ENCODE measurements at regions not wholly inside any gene's neighbourhood (a gene's known extent, or its start where the extent isn't known, plus 50 kb on each side); places are given as distances from the start of the nearest gene placed in this dataset.
"Not testable (repeated sequence)": the region's sequence is repeated elsewhere in the genome, so short reads cannot be mapped to it uniquely, and the experiment has no call there.

DNA sequence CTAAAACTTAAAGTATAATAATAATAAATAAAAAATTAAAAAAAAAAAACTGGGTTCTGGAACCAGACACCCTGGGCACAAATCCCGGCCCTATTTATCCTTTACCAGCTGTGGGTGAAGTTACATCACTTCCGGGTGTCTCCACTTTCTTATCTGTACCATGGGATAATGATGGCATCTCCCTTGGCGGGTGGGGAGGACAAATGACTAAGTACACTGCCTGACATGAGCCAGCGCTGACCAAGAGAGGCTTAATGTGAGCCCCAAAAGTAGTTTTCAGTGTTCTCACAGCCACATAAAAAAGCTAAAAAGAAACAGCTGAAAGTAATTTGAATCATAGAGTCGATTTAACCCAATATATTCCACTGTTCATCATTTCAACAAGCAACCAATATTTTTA is 424.9 kb downstream of the SOX9 start:
- no peak for DNase-seq (ENCODE audit: low read depth in 2 of 2)

DNA sequence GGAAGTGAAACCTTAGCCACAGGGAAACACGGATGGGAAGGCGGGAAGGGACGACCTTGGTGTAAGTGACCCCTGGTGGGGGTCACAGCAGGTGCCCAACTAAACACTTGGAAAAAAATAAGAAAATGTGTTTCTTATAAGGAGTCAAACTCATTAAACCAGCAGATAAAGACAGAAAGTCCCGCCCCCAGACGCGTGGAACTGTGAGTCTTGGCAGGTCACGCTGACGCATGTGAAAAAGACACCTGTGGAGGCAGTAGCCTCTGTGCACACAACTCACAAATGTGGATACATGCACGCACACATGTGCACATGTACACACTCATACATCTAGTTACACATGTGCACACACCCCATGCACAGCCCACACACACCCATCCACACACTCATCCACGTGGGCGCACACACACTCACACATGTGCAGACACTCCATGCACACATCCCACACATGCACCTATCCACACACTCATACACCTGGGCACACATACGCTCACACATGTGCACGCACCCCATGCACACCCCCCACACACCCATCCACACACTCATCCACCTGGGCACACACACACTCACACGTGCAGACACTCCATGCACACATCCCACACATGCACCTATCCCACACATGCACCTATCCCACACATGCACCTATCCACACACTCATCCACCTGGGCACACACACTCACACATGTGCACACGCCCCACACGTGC is 432.4 kb downstream of the SOX9 start:
- no peak for DNase-seq (ENCODE audit: low read depth in 2 of 2)

- no peak for DNase-seq (ENCODE audit: low read depth in 2 of 2)
Measured at GRCh38 chr17:72554508-72554907, 433.7 kb downstream of the SOX9 start.

DNA sequence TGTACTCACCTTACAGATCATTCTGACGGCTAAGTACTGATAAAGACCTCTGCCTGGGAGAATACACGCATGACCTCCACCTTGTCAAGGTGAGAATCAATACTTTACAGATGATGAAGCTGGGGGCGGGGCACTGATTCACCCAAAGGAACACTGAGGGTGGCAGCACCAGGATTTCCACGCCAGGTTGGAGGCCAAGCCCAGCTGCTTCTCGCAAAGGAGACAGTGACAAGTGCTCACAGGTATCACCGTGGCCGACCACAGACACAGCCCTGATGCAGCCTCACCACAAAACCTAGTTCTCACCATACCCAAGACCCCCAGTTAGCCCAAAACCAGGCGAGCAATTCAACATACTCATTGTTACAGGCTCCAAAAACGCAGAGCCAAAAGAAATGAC is 434.2 kb downstream of the SOX9 start:
- no peak for DNase-seq (ENCODE audit: low read depth in 2 of 2)

- peak in 1 of 2 donors; percentile 29 for DNase-seq (ENCODE audit: low read depth in 2 of 2)
Measured at GRCh38 chr17:72556944-72557826, 436.4 kb downstream of the SOX9 start.

DNA sequence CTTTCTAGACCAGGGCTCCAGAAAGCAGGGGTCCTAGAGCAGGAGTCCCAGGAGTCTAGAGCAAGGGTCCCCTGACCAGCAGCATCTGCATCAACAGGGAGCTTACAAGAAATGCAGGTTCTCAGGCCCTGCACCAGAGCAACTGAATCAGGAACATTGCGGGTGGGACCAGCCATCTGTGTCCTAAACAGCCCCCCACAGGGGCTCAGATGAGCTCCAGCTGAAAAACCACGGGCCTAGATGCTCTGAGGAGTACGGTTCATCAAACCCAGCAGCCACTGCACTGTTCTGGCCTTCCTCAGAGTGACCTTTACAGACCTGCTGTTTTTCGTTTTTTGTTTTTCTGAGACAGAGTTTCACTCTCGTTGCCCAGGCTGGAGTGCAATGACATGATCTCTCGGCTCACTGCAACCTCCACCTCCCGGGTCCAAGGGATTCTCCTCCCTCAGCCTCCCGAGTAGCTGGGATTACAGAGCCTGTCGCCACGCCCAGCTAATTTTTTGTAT is 438.2 kb downstream of the SOX9 start:
- no peak for DNase-seq (ENCODE audit: low read depth in 2 of 2)

DNA sequence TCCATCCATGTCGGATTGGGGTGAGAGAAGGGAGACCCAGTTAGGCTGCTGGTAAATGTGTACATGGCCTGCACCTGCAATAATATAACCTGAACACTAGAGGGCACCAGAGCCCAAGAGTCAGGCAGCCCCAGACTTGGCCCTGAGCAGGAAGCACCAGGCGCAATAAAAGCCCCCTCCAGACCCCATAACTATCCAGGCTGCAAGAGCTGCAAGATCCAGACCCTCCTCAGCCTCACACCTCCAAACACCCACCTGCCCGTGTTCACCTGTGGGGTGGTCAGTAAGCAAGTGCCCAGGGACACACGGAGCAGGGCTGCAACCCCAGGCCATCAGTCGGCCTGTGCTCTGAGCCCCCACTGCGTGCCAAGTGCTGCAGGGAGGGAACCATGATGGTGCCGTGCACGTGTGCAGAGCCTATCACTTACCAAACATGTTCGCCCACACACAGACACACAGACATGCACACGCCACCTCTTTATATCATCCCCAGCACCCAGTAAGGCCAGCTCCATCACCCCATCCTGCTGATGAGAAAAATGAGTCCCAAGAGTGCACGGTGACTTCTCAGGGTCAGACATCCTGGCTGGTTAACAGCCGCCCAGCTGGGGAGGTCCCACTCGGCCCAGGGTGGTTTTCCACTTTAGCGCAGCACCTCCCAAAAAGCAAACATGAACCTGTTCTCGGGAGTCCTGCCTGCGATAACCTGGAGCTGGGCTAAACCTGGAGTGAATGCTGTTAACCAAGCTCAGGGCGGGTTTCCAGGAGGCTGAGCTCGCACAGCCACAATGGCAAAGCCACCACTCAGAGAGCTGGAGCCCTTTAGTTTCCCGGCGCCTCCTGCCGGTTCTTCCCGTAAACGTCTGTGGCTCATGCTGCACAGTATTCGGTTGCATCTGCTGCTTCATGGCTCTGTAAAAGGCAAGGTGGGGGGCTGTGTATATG is 439.8 kb downstream of the SOX9 start:
- peak in 1 of 2 donors; percentile 13 for DNase-seq (ENCODE audit: low read depth in 2 of 2)

- no peak for DNase-seq (ENCODE audit: low read depth in 2 of 2)
Measured at GRCh38 chr17:72561266-72561665, 440.4 kb downstream of the SOX9 start.

DNA sequence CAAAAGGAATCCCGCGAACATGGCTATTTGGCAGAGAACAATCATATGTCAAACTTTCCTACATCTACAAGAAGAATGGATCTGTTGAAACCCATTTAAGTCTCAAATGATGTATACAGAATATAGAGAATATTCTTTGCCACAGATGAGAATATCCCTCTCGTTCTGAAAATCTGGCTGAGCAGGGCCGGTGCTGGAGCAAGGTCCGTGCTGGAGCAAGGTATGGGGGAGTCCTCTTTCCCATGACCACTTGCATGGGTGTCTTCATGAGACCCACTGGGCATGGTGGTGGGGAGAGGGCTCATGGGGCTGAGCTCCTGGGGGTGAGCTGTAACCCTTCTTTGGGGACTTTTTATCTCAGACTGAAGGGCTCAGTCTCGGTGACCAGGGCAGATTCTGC is 440.9 kb downstream of the SOX9 start:
- DNase-seq (ENCODE audit: low read depth in 2 of 2): no peak

DNA sequence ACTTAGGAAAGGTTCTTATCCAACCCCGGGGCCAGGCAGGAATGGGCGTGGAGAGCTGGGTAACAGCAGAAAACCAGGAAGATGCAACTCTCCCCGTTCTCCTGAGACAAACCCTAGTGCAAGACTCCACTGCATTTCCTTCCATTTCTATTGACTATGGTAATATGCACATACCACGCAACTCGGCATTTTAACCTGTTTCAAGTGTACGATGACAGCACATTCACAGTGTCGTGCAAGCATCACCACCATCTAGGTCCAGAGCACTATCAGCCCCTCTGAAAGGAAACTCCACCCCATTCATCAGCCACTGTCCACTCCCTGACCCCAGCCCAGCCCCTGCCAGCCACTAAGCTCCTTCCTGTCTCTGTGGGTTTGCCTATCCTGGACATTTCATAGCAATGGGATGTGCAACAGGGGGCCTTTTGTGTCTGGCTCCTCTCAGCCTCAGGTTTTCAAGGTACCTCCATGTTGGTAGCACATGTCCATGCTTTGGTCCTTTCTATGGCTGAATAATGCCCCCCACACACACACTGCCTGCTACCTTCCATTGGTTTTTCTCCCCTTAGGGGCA is 441.9 kb downstream of the SOX9 start:
- no peak for DNase-seq (ENCODE audit: low read depth in 2 of 2)

DNA sequence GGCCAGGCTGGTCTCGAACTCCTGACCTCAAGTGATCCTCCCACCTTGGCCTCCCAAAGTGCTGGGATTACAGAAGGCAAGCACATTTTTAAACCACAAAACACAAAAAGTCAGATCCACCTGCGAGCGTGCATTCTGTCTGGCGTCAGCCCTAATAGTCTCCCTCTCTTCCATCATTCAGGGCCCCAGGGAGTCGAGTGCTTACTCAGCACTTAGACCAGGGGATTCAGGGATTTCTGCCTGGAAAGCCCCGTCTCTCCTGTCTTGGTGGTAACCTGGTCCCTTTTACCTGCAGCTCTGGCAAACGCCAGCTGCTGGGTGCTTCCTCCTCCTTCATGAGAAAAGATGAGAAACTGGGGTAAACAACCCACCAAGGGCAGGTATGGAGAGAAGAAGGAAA is 443.1 kb downstream of the SOX9 start:
- no peak for DNase-seq (ENCODE audit: low read depth in 2 of 2)

- no peak for DNase-seq (ENCODE audit: low read depth in 2 of 2)
Measured at GRCh38 chr17:72565006-72565405, 444.2 kb downstream of the SOX9 start.

DNA sequence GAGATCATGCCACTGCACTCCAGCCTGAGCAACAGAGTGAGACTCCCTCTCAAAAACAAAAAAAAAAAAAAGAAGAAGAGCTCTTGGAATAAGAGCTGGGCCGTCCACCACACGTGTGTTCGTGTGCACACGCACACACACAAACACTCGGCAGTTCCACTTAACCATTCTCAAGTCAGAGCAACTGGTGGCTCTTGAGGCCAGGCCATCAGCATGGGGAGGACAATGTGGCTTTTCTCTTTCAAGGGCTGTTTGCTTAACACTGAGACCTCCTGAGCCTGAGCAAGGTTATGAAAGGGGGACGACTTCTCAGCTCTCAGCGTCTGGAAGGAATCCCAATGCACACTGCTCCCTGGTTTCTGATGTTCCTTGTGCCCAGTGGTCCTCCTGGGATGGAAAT is 444.9 kb downstream of the SOX9 start:
- DNase-seq (ENCODE audit: low read depth in 2 of 2): no peak

GRCh38 chr17:72566671-72567484 is 446.1 kb downstream of the SOX9 start:
- no peak for DNase-seq (ENCODE audit: low read depth in 2 of 2)

DNA sequence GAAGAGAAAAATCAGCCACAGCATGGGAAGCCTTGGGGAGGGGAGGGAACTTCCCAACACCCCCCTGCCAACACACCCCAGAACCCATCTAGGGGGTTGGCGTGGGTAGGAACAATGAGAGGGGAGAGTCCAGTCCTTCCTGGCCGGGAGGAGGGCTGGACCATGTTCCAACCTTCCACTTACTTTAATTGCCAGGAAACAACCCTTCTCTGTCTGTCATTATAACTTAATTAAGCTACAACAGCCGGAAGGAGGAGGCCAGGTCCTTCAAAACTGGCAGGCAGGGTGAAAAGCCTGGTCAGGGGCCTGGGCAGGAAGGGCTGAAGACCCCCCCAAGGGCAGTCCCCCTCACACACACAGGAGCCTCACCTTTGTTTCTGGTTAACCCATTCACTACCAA is 447.0 kb downstream of the SOX9 start:
- no peak for DNase-seq (ENCODE audit: low read depth in 2 of 2)

DNA sequence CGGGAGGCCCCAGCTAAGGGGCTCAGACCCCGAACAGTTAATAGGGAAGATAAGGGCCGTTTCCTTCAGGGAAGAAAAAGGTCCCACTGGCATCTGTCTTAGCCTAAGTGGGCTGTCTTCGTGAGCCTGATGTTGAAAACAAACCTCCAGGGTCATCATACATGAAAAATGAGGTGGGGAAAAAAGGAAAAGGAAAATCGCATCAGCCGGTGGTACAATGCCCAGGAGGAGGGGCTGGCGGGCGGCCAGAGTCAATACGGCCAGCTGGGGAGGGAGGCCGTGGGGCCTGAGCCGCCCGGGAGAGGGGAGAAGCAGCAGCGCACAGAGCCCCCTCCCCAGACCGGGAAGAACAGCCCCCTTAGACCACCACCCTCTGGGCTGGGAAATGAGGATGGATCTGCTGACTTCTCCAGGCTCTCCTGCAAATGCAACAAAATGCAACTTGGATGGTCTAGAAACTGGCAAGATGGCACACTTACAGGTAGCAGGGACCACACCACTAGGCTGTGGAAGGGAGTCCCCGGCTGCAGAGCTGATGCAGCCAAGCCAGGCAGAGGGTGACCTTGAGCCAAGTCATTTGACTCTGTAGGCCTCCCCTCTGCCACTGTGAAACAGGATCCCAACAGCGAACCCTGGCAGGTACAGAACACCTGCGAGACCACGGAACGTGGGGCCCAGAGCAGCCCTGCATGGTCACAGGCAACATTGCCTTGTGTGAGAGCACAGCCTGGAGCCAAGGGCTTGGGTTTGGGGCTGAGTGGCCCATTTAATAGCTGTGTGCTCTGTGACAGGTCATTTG is 448.5 kb downstream of the SOX9 start:
- DNase-seq (ENCODE audit: low read depth in 2 of 2): no peak

- no peak for DNase-seq (ENCODE audit: low read depth in 2 of 2)
Measured at GRCh38 chr17:72571813-72572396, 451.1 kb downstream of the SOX9 start.

- DNase-seq (ENCODE audit: low read depth in 2 of 2): no peak
Measured at GRCh38 chr17:72572604-72573491, 452.0 kb downstream of the SOX9 start.

GRCh38 chr17:72573492-72573801 is 452.6 kb downstream of the SOX9 start:
- DNase-seq (ENCODE audit: low read depth in 2 of 2): not testable (repeated sequence)
